Thyroid gland (tissue), 4 donors: ENCODE measurements at regions not wholly inside any gene's neighbourhood (a gene's known extent, or its start where the extent isn't known, plus 50 kb on each side); places are given as distances from the start of the nearest gene placed in this dataset.

ENCODE experiments used
- CTCF ChIP-seq, 6 experiments: fragments of 200-600 bp in 3 of 6; fragments of 450-650 bp in 3 of 6; sonication (generic) in 3 of 6; IDR thresholded peaks; one replicate each; pipeline ENCODE4 v1.5.1; 2016 to 2019; ENCODE audit warnings: antibody characterized with exemption in 6 of 6, mild to moderate bottlenecking in 2 of 6, inconsistent platforms in 1 of 6, moderate library complexity in 1 of 6
- POLR2A ChIP-seq, 2 donors: fragments of 450-650 bp; IDR thresholded peaks; one replicate each; pipeline ENCODE4 v1.6.1; 2017; ENCODE audit warnings: antibody characterized with exemption in 2 of 2, mild to moderate bottlenecking in 2 of 2, moderate library complexity in 1 of 2

DNA sequence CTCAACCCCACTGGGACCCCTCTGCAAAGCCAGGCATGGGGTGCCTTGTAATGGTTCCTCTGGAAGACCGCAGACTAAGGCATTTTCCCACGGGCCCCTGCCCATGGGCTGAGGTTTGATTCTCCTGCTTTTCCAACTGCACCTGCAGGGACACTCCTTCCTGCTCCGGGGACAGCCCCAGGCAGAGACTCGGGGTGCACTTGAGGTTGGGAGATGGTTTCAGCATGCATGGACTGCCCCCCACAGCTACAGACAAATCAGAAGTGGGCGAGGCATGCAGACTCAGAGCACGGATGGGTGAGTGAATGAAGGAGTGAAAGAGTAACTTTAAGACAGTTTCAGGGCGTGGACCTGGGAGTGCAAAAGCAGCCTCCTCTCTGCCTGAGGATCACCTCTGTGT, 87.9 kb upstream of the RPL38 start:
- no peak for TF ChIP-seq CTCF (IDR thresholded peaks at IDR 0.05)
- TF ChIP-seq POLR2A (IDR thresholded peaks at IDR 0.05): no peak
